Bronchial epithelial cell (primary cell): ENCODE measurements at regions not wholly inside any gene's neighbourhood (a gene's known extent, or its start where the extent isn't known, plus 50 kb on each side); places are given as distances from the start of the nearest gene placed in this dataset.

Experiments used
- DNase-seq: peaks from one replicate; pipeline ENCODE4 v3.0.0-alpha.2; 2010; ENCODE audit warnings: low read depth
- FAIRE-seq: peaks from 2 replicates; lab custom pipeline; 2011; peaks lifted over from hg19 to GRCh38; lab: Jason Lieb, UNC
- H3K27me3 ChIP-seq: 2 replicates; pipeline ENCODE4 v1.5.1; 2011; ENCODE audit warnings: low read length; ENCODE audit not compliant: control insufficient read depth, insufficient read depth
- H3K36me3 ChIP-seq: 2 replicates; pipeline ENCODE4 v1.5.1; 2011; ENCODE audit warnings: low read length; ENCODE audit not compliant: control insufficient read depth, insufficient read depth
- H3K4me3 ChIP-seq: 2 replicates; pipeline ENCODE4 v1.5.1; 2011; ENCODE audit warnings: mild to moderate bottlenecking, low read depth, low read length, control low read depth
- CTCF ChIP-seq: IDR thresholded peaks from 2 replicates; pipeline ENCODE4 v1.5.1; 2011; ENCODE audit warnings: mild to moderate bottlenecking, moderate library complexity, low read length, control low read depth, inconsistent platforms; ENCODE audit not compliant: insufficient read depth, severe bottlenecking

GRCh38 chr4:125988464-125988863 lies 673.7 kb downstream of the FAT4 start:
- TF ChIP-seq CTCF, result no peak
- Histone ChIP-seq H3K4me3 (no peak overlapping the region), H3K36me3 (no peaks in the 10 kb centered on the region), H3K27me3 (no peaks in the 10 kb centered on the region)
- FAIRE-seq (no peak), DNase-seq (no peak)

DNA sequence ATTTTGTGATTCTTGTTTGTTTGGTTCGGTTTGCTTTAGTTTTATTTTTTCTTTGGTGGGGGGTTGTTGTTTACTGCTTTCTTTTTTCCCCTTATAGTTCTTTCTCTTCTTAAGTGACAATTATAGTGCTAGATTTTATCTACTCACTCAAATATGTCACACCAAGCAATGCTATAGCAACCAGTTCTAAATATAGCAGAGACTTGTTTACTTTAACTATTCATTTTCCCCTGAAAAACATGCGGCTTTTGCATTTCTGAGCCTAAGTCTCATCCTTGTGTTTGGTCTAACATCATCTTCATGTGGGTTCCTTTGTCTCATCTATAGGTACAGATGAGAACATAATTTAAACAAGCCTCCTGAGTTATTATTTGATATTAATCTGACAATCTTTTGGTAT lies 676.6 kb downstream of the FAT4 start:
- H3K36me3 ChIP-seq, result no peaks in the 10 kb centered on the region
- no peak for TF ChIP-seq CTCF
- H3K4me3 ChIP-seq, result no peak overlapping the region
- DNase-seq, result no peak
- H3K27me3 ChIP-seq, result no peaks in the 10 kb centered on the region
- FAIRE-seq, result no peak

DNA sequence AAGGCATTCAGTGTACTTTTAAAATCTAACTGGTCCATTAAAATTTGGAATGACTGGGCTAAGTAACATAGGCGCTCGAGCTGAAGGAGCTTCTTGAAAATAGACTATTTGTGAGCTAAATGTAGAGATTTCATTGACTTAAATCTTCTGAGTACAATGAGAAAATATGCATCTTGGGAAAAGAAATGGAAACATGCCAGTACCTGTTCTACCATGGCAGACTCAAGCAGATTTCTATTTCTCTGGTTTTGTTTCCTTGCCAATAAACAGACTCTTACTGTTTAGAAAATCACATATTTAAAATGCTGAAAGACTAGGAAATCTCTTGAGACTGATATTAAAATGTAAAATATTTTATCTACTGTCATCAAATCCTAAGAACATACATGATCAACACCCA lies 678.1 kb downstream of the FAT4 start:
- FAIRE-seq (no peak), DNase-seq (peak; percentile 32)
- H3K36me3 ChIP-seq, result no peaks in the 10 kb centered on the region
- no peaks in the 10 kb centered on the region for H3K27me3 ChIP-seq
- TF ChIP-seq CTCF, result no peak
- no peak overlapping the region for H3K4me3 ChIP-seq

GRCh38 chr4:125994024-125994423 lies 679.3 kb downstream of the FAT4 start:
- no peak for TF ChIP-seq CTCF
- Histone ChIP-seq H3K36me3 (no peaks in the 10 kb centered on the region), H3K4me3 (no peak overlapping the region), H3K27me3 (no peaks in the 10 kb centered on the region)
- FAIRE-seq (no peak), DNase-seq (no peak)

DNA sequence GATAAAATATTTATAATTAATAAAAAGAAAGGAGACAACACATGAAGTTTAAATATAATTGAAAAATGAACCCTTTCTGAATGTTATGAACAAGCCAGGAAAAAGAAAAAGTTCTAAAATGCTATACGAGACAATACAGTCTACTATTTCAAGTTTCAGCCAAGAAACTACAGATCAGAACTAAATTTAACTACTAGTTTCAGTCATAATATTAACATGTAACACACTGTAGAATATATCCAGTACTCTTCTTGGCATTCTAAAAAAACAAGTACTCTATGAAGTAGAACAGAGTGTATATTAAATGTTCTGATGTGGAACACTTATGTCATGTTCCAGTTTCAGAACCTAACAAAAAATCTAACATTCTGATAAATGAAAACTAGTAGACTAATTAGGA lies 679.7 kb downstream of the FAT4 start:
- H3K27me3 ChIP-seq, result no peaks in the 10 kb centered on the region
- no peak for TF ChIP-seq CTCF
- H3K4me3 ChIP-seq, result no peak overlapping the region
- DNase-seq (no peak), FAIRE-seq (no peak)
- H3K36me3 ChIP-seq, result no peaks in the 10 kb centered on the region

DNA sequence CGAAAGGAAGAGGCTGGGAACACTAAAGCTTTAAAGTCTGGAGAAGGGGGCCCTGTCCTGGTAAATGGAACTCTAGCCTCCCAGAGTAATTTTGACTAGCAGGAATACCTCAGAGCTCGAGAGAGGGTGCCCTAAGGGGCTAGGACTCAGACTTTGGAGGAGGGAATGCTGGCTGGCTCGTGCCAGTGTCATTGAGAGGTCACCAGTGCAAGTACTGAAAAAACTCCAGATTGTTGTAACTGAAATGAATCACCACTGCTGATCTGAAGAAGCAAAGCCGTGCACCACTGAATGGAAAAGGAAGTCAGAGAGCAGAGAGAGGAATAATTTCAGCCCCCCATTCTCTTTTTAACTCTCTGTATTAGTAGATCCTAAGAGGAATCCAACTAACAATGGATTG lies 690.2 kb downstream of the FAT4 start:
- Histone ChIP-seq H3K4me3 (no peak overlapping the region), H3K27me3 (no peaks in the 10 kb centered on the region), H3K36me3 (no peaks in the 10 kb centered on the region)
- peak; percentile 60 for DNase-seq
- no peak for TF ChIP-seq CTCF
- no peak for FAIRE-seq
